Body of pancreas (tissue), 4 donors: ENCODE measurements at regions not wholly inside any gene's neighbourhood (a gene's known extent, or its start where the extent isn't known, plus 50 kb on each side); places are given as distances from the start of the nearest gene placed in this dataset.

ENCODE experiments used
- POLR2A ChIP-seq, 3 donors: fragments of 450-650 bp; IDR thresholded peaks; one replicate each; pipeline ENCODE4 v1.6.1; 2016; ENCODE audit warnings: antibody characterized with exemption in 3 of 3, mild to moderate bottlenecking in 2 of 3
- TF ChIP-seq, protein P1 (sequence below), 7 experiments: fragments of 450-650 bp in 4 of 7; fragments of 200-600 bp in 3 of 7; sonication (generic) in 3 of 7; IDR thresholded peaks; one replicate each; pipeline ENCODE4 v1.5.1; 2016 to 2019; ENCODE audit warnings: antibody characterized with exemption in 7 of 7

- TF ChIP-seq, protein P1, sequence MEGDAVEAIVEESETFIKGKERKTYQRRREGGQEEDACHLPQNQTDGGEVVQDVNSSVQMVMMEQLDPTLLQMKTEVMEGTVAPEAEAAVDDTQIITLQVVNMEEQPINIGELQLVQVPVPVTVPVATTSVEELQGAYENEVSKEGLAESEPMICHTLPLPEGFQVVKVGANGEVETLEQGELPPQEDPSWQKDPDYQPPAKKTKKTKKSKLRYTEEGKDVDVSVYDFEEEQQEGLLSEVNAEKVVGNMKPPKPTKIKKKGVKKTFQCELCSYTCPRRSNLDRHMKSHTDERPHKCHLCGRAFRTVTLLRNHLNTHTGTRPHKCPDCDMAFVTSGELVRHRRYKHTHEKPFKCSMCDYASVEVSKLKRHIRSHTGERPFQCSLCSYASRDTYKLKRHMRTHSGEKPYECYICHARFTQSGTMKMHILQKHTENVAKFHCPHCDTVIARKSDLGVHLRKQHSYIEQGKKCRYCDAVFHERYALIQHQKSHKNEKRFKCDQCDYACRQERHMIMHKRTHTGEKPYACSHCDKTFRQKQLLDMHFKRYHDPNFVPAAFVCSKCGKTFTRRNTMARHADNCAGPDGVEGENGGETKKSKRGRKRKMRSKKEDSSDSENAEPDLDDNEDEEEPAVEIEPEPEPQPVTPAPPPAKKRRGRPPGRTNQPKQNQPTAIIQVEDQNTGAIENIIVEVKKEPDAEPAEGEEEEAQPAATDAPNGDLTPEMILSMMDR (IDR thresholded peaks at IDR 0.05): no peak
- no peak for TF ChIP-seq POLR2A (IDR thresholded peaks at IDR 0.05)
Observed at GRCh38 chr3:110677506-110677905, 394.1 kb upstream of the NECTIN3 start.
